HFF-Myc (cell line): ENCODE measurements at regions not wholly inside any gene's neighbourhood (a gene's known extent, or its start where the extent isn't known, plus 50 kb on each side); places are given as distances from the start of the nearest gene placed in this dataset.

Experiments used
- DNase-seq: peaks from one replicate; pipeline ENCODE4 v3.0.0-alpha.2; 2011; ENCODE audit warnings: low read depth; ENCODE audit errors: extremely low read depth
- H3K4me3 ChIP-seq: replicated peaks from 2 replicates; pipeline ENCODE4 v1.5.1; 2011; ENCODE audit warnings: low read depth, mild to moderate bottlenecking, control low read depth, low read length
- CTCF ChIP-seq: IDR thresholded peaks from 2 replicates; pipeline ENCODE4 v1.5.1; 2012; ENCODE audit warnings: mild to moderate bottlenecking, low read depth, low read length, control low read depth; ENCODE audit errors: missing control alignments

GRCh38 chr6:1087154-1087843 lies 224.6 kb upstream of the FOXQ1 start:
- H3K4me3 ChIP-seq: no peak overlapping the region
- DNase-seq: no peak
- TF ChIP-seq CTCF: no peak

GRCh38 chr6:1086446-1087153 lies 225.3 kb upstream of the FOXQ1 start:
- TF ChIP-seq CTCF: no peak
- H3K4me3 ChIP-seq: no peak overlapping the region
- no peak for DNase-seq

- TF ChIP-seq CTCF: no peak
- H3K4me3 ChIP-seq: no peak overlapping the region
- DNase-seq: peak; percentile 47
These were observed 229.5 kb upstream of the FOXQ1 start for GRCh38 chr6:1082285-1082935.

GRCh38 chr6:1081551-1082284 lies 230.2 kb upstream of the FOXQ1 start:
- DNase-seq: peak; percentile 63
- H3K4me3 ChIP-seq: 0 out of 2 replicates have a peak overlapping the region, but pooled peaks have one; percentile 4
- no peak for TF ChIP-seq CTCF

GRCh38 chr6:1080453-1081337 lies 231.2 kb upstream of the FOXQ1 start:
- DNase-seq: no peak
- TF ChIP-seq CTCF: no peak
- H3K4me3 ChIP-seq: 0 out of 2 replicates have a peak overlapping the region, but pooled peaks have one; percentile 4

- no peak for TF ChIP-seq CTCF
- DNase-seq: no peak
- H3K4me3 ChIP-seq: no peak overlapping the region
These were observed 232.4 kb upstream of the FOXQ1 start for GRCh38 chr6:1079525-1079924.
